ENCODE measurements at regions not wholly inside any gene's neighbourhood (a gene's known extent, or its start where the extent isn't known, plus 50 kb on each side); places are given as distances from the start of the nearest gene placed in this dataset.
"Not testable (repeated sequence)": the region's sequence is repeated elsewhere in the genome, so short reads cannot be mapped to it uniquely, and the experiment has no call there.

- no peak for DNase-seq (ENCODE audit: low read depth, low spot score)
Measured at GRCh38 chr5:96203761-96204160, 229.3 kb downstream of the PCSK1 start.

DNA sequence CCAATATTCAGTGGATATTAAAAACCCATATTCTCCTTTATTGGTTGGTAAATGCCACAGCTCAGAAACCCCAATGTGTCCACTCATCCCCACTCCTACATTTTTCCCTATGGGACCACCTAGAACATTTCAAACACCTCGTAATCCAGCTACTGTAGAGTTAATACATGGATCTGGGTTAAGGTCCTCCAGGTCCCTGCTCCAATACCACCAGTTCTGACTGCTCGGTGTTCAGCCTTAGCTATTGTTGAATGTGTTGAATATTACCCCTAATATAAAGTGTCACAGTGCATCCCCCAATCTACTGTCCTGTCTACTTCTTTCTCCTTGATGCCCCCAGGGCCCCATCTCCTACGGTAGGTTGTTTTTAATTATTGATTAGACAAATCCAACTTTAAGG lies 231.5 kb downstream of the PCSK1 start:
- no peak for DNase-seq (ENCODE audit: low read depth, low spot score)

GRCh38 chr5:96200641-96201040 lies 232.4 kb downstream of the PCSK1 start:
- DNase-seq (ENCODE audit: low read depth, low spot score) = no peak

DNA sequence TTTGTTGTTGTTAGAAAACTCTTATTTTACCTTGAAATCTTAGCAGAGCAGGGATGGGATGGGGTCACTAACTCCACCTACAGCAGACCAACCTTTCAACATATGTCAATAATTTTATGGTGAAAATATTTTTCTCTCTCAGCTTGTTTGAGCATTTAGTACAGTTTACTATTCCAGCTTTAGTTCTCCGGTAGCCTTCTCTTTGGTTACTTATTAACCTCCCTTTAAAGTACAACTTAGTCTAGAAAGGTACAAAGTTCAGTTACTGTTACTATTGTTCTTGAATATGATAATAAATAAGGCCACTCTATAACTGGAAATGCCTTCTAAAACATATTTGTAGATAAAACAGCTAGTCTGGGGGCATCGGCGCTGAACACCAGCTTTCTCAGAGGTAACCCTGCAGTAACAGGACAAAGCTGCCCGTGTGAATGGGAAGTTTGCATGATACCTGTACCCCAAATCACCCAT lies 233.3 kb downstream of the PCSK1 start:
- no peak for DNase-seq (ENCODE audit: low read depth, low spot score)

DNA sequence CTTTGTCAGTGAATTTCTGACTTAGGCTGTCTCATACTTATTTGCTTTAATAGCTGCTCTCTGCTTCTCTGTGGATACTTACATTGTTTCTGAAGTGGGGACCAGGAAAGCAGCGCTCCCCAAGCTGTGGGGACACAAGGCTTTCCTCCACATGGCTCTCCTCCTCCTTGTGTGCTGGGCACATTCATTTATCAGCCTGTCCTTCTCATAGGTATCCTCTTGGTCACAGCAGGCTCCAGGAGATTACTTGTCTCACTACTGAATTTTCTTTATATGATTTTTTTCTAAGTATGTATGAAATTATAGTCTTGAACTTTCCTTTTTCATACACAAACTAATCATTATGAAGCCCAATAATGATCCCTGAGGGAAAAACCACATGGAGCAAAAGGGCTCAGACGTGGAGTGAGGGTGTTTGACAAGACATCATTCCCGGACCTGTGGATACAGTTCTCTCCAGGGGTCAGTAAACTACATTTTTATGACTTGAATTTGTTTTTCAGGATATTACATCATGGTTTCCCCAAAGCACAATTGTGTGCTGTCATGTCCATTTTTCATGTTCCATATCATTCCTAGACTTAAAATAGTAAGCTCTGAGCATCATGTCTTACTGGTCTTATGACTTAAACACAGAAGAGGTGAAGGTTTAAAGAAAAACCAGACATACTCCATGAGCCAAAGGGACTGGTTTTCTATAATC lies 234.5 kb downstream of the PCSK1 start:
- no peak for DNase-seq (ENCODE audit: low read depth, low spot score)

DNA sequence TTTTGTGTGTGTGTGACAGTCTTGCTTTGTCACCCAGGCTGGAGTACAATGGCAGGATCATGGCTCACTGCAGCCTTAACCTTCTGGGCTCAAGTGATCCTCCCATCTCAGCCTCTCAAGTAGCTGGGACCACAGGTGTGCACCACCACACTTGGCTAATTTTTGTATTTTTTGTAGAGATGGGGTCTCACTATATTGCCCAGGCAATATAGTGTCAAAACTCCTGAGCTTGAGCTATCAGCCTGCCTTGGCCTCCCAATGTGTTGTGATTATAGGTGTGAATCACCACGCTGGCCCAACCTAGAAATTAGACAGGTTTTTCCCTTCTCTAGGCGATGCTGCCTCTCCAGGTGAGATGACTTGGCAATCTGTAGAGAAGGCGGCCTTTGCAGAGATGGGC lies 235.3 kb downstream of the PCSK1 start:
- not testable (repeated sequence) for DNase-seq (ENCODE audit: low read depth, low spot score)

DNA sequence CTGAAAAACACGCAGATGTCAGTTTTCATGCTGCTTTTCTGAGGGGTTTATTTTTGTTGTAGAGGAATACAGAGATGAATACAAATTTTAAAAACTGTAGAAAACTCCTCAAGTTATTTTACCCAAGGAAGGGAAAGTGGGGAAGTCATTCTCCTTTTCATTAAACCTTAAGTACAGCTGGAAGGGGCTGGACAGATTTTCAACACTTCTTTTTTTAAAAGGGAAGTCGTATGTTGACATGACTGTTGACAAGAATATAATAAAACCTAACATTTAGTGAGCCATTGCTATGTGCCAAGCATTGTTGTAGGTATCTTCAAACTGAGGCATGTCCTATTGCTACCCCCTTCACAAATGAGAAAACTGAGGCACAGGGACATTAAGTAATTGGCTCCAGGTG lies 235.7 kb upstream of the ELL2 start:
- no peak for DNase-seq (ENCODE audit: low read depth, low spot score)

DNA sequence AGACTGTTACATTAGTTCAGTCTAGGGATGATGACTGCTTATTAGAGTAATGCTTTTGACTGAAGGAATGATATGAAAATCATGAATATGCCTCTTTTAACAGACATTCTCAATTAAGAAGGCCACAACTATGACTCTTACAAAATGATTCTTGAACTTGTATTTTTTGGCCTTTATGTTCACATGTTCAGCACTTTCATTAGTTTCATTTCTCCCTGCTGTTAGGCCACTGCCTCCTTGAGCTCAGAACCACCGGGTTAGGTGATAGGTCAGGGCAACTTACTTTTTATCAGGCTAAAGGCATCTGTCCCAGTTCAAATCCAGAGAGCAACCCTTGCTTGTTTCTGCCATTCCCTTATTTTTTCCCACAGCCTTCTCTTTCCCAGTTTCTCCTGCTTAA lies 235.2 kb upstream of the ELL2 start:
- DNase-seq (ENCODE audit: low read depth, low spot score) = no peak

DNA sequence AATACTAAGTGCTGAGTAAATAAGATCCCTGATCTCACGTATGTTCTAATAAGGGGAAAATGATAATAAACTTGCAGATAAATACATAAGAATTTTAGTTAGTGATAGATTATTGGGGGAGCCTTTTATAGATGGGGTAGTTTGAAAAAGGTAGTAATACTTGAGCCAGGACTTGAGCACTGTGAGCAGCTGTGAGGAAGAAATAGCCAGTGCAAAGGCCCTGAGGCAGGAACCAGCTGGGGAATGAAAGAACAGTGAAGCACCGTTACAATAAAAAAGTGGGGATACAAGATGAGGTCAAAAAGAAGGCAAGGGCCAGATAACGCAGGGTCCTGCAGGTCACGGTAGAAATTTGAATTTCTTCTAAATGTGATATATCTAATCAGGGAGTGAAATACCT lies 234.8 kb upstream of the ELL2 start:
- no peak for DNase-seq (ENCODE audit: low read depth, low spot score)

GRCh38 chr5:96195123-96195522 lies 233.5 kb upstream of the ELL2 start:
- no peak for DNase-seq (ENCODE audit: low read depth, low spot score)

DNA sequence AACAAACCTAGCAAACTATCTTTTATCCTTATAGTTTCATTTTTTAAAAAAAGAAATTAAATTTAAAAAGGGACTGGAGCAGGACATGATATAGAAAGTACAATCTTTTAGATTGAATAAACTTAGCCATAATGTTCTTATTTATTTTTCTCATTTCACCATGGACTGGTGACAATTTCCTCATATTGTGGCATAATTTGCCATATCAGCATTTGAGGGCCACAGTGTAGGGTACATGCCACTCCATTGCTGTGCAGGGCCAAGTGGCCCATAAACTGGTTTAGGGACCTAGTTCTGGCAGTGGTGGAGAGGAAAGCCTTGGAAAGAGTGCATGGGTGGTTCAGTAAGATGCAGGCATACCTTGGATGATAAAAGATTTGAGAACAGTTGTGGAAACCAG lies 232.9 kb upstream of the ELL2 start:
- no peak for DNase-seq (ENCODE audit: low read depth, low spot score)

DNA sequence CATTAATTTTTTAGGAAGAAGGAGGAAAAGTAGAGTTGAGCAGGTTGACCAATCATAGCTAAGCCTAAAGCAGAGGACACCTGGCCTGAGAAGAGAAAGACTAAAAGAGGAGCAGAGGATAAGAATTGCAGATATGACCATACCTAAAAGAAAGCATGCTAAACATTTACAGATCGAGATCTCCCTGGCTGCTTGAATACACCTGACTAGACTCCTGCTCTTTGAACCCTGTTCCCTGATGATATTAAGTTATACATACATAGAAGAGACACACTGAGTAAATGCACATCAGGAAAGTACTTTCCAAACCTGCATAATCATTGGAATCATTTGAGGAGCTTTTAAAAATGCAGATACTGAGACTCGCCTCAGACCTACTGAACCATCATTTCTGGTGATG lies 232.3 kb upstream of the ELL2 start:
- DNase-seq (ENCODE audit: low read depth, low spot score) = no peak

DNA sequence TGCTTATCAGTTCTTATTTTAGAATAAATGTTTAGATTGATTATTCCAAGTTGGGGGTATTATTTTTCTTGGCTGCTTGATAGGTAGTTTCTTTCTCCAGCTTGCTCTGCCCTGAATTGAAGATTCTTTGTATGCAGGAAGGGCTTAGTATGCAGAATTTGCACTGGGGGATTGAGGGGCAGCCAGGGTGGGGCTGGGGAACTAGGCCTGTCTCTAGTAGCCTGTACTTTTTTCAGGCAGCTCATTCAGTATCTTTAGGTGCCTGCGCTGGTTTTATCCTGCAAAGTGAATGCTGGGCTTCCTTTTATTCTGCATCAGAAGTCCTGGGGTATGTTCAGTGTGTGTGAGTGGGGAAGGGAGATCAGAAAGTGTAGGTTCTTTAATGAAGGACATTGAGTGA lies 228.3 kb upstream of the ELL2 start:
- DNase-seq (ENCODE audit: low read depth, low spot score) = no peak

GRCh38 chr5:96189028-96189826 lies 227.6 kb upstream of the ELL2 start:
- no peak for DNase-seq (ENCODE audit: low read depth, low spot score)

- no peak for DNase-seq (ENCODE audit: low read depth, low spot score)
Measured at GRCh38 chr5:96187309-96188027, 225.8 kb upstream of the ELL2 start.

GRCh38 chr5:96184510-96184909 lies 222.9 kb upstream of the ELL2 start:
- not testable (repeated sequence) for DNase-seq (ENCODE audit: low read depth, low spot score)

GRCh38 chr5:96180684-96181435 lies 219.2 kb upstream of the ELL2 start:
- no peak for DNase-seq (ENCODE audit: low read depth, low spot score)

GRCh38 chr5:96177303-96177869 lies 215.7 kb upstream of the ELL2 start:
- DNase-seq (ENCODE audit: low read depth, low spot score) = no peak

GRCh38 chr5:96176022-96176421 lies 214.4 kb upstream of the ELL2 start:
- no peak for DNase-seq (ENCODE audit: low read depth, low spot score)

- DNase-seq (ENCODE audit: low read depth, low spot score) = no peak
Measured at GRCh38 chr5:96175090-96175489, 213.4 kb upstream of the ELL2 start.

- DNase-seq (ENCODE audit: low read depth, low spot score) = no peak
Measured at GRCh38 chr5:96173366-96173765, 211.7 kb upstream of the ELL2 start.
